Esophagus muscularis mucosa (tissue), 3 donors: ENCODE measurements at regions not wholly inside any gene's neighbourhood (a gene's known extent, or its start where the extent isn't known, plus 50 kb on each side); places are given as distances from the start of the nearest gene placed in this dataset.

Source experiments
- POLR2AphosphoS5 ChIP-seq, 2 donors: sonication (generic); formaldehyde crosslinking; IDR thresholded peaks; one replicate each; pipeline ENCODE4 v1.6.1; 2017; ENCODE audit warnings: antibody characterized with exemption in 2 of 2
- TF ChIP-seq, protein P1 (sequence below), 3 experiments: fragments of 200-600 bp in 2 of 3; fragments of 450-650 bp in 1 of 3; sonication (generic) in 2 of 3; IDR thresholded peaks; one replicate each; pipeline ENCODE4 v1.5.1; 2017 to 2019; ENCODE audit warnings: antibody characterized with exemption in 3 of 3, mild to moderate bottlenecking in 2 of 3, moderate library complexity in 1 of 3

DNA sequence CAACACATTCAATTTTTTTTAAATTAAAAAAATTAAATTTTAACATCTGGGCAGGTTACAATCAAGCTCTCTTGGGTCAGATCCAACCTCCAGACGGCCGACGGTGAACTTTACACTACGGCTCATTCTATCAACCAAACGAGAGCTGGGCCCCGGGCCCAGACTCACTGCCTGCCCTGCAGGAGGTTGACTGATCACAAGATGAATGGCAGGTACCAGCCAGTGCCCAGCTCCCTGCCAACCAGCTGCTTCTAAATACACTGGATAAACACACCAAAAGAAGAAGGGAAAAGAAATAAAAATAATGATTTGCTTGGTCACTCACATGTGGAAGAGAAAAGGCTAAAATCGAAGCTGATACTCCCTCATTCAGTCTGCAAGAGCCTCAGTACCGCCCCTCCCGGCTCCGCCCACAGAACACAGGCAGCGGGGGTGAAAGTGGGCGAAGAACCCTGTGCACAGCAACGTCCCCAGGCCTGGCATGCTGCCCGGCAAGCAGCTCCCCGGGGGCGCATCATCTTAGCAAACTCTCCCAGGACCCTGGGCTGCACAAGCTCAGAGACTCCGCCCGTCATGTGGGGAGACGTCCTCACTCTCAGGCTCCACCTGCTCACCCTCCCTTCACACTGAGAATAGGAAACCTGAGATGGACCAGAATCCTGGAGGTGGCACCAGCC lies 303.4 kb downstream of the SHANK2 start:
- TF ChIP-seq, protein P1, sequence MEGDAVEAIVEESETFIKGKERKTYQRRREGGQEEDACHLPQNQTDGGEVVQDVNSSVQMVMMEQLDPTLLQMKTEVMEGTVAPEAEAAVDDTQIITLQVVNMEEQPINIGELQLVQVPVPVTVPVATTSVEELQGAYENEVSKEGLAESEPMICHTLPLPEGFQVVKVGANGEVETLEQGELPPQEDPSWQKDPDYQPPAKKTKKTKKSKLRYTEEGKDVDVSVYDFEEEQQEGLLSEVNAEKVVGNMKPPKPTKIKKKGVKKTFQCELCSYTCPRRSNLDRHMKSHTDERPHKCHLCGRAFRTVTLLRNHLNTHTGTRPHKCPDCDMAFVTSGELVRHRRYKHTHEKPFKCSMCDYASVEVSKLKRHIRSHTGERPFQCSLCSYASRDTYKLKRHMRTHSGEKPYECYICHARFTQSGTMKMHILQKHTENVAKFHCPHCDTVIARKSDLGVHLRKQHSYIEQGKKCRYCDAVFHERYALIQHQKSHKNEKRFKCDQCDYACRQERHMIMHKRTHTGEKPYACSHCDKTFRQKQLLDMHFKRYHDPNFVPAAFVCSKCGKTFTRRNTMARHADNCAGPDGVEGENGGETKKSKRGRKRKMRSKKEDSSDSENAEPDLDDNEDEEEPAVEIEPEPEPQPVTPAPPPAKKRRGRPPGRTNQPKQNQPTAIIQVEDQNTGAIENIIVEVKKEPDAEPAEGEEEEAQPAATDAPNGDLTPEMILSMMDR (IDR thresholded peaks at IDR 0.05): no peak
- TF ChIP-seq POLR2AphosphoS5 (IDR thresholded peaks at IDR 0.05): no peak
